ENCODE measurements at regions not wholly inside any gene's neighbourhood (a gene's known extent, or its start where the extent isn't known, plus 50 kb on each side); places are given as distances from the start of the nearest gene placed in this dataset.

GRCh38 chr3:73710340-73710739, 85.6 kb upstream of the PDZRN3 start:
- intact Hi-C loops (cut with micrococcal nuclease; ENCODE audit: unreplicated experiment): no loop called here
- BruUV-seq (replicated peaks): no TSS peak
- H3K4me2 ChIP-seq: no peak overlapping the region
- no peaks in the 10 kb centered on the region for H3K9me2 ChIP-seq (ENCODE audit: insufficient read depth)
- no peak overlapping the region for H3K4me3 ChIP-seq
- no peaks in the 10 kb centered on the region for H4K20me1 ChIP-seq (ENCODE audit: insufficient read depth)
- no peak for DNase-seq
- no peaks in the 10 kb centered on the region for H3K4me1 ChIP-seq (replicated peaks; ENCODE audit: insufficient read depth)
- H3K27me3 ChIP-seq (ENCODE audit: insufficient read depth, low read depth): no peaks in the 10 kb centered on the region
- POLR2A ChIA-PET (ENCODE audit: unreplicated experiment): no interaction called here
- no peaks in the 10 kb centered on the region for H3K9me3 ChIP-seq (ENCODE audit: insufficient read depth, low read depth)
- H3K36me3 ChIP-seq (ENCODE audit: low read depth): no peaks in the 10 kb centered on the region
- H3F3A ChIP-seq (ENCODE audit: insufficient read depth, low read depth): no peaks in the 10 kb centered on the region
- TF ChIP-seq CTCF (conservative IDR thresholded peaks at IDR 0.05) (no peak), EZH2 (IDR thresholded peaks at IDR 0.05; ENCODE audit: low read depth) (no peak)
- H3K27ac ChIP-seq: no peak overlapping the region
- no peaks in the 10 kb centered on the region for H3K79me2 ChIP-seq (ENCODE audit: low read depth)
- CTCF ChIA-PET: no interaction called here
- no peak overlapping the region for H2AFZ ChIP-seq

GRCh38 chr3:73709712-73710111, 85.0 kb upstream of the PDZRN3 start:
- Histone ChIP-seq H3K4me2 (no peak overlapping the region), H3K9me3 (ENCODE audit: insufficient read depth, low read depth) (no peaks in the 10 kb centered on the region), H4K20me1 (ENCODE audit: insufficient read depth) (no peaks in the 10 kb centered on the region), H3F3A (ENCODE audit: insufficient read depth, low read depth) (no peaks in the 10 kb centered on the region), H3K27ac (no peak overlapping the region), H3K27me3 (ENCODE audit: insufficient read depth, low read depth) (no peaks in the 10 kb centered on the region), H2AFZ (no peak overlapping the region), H3K9me2 (ENCODE audit: insufficient read depth) (no peaks in the 10 kb centered on the region), H3K36me3 (ENCODE audit: low read depth) (no peaks in the 10 kb centered on the region), H3K79me2 (ENCODE audit: low read depth) (no peaks in the 10 kb centered on the region), H3K4me1 (replicated peaks; ENCODE audit: insufficient read depth) (no peaks in the 10 kb centered on the region), H3K4me3 (no peak overlapping the region)
- CTCF ChIA-PET: no interaction called here
- BruUV-seq (replicated peaks): no TSS peak
- POLR2A ChIA-PET (ENCODE audit: unreplicated experiment): no interaction called here
- no peak for DNase-seq
- no peak for TF ChIP-seq CTCF (conservative IDR thresholded peaks at IDR 0.05)
- TF ChIP-seq EZH2 (IDR thresholded peaks at IDR 0.05; ENCODE audit: low read depth): no peak
- intact Hi-C loops (cut with micrococcal nuclease; ENCODE audit: unreplicated experiment): no loop called here

GRCh38 chr3:73708956-73709355, 84.2 kb upstream of the PDZRN3 start:
- TF ChIP-seq CTCF (conservative IDR thresholded peaks at IDR 0.05): no peak
- TF ChIP-seq EZH2 (IDR thresholded peaks at IDR 0.05; ENCODE audit: low read depth): no peak
- POLR2A ChIA-PET (ENCODE audit: unreplicated experiment): no interaction called here

More at GRCh38 chr3:73708956-73709355, 84.2 kb upstream of the PDZRN3 start:
- H4K20me1 ChIP-seq (ENCODE audit: insufficient read depth): no peaks in the 10 kb centered on the region
- intact Hi-C loops (cut with micrococcal nuclease; ENCODE audit: unreplicated experiment): no loop called here
- H3K9me2 ChIP-seq (ENCODE audit: insufficient read depth): no peaks in the 10 kb centered on the region
- H3F3A ChIP-seq (ENCODE audit: insufficient read depth, low read depth): no peaks in the 10 kb centered on the region
- CTCF ChIA-PET: no interaction called here
- no peaks in the 10 kb centered on the region for H3K79me2 ChIP-seq (ENCODE audit: low read depth)
- H3K4me2 ChIP-seq: no peak overlapping the region
- no peaks in the 10 kb centered on the region for H3K36me3 ChIP-seq (ENCODE audit: low read depth)
- H3K4me3 ChIP-seq: no peak overlapping the region
- no peaks in the 10 kb centered on the region for H3K9me3 ChIP-seq (ENCODE audit: insufficient read depth, low read depth)
- H3K4me1 ChIP-seq (replicated peaks; ENCODE audit: insufficient read depth): no peaks in the 10 kb centered on the region
- no TSS peak for BruUV-seq (replicated peaks)
- H3K27ac ChIP-seq: no peak overlapping the region
- no peaks in the 10 kb centered on the region for H3K27me3 ChIP-seq (ENCODE audit: insufficient read depth, low read depth)
- no peak for DNase-seq
- no peak overlapping the region for H2AFZ ChIP-seq

Measured in PC-9 (cell line).